Superior temporal gyrus (tissue), 1 donor: ENCODE measurements at regions not wholly inside any gene's neighbourhood (a gene's known extent, or its start where the extent isn't known, plus 50 kb on each side); places are given as distances from the start of the nearest gene placed in this dataset.
"Not testable (repeated sequence)": the region's sequence is repeated elsewhere in the genome, so short reads cannot be mapped to it uniquely, and the experiment has no call there.

Source experiments
- DNase-seq: peaks from one replicate; pipeline ENCODE4 v3.0.0-alpha.2; 2016; ENCODE audit errors: extremely low spot score

DNA sequence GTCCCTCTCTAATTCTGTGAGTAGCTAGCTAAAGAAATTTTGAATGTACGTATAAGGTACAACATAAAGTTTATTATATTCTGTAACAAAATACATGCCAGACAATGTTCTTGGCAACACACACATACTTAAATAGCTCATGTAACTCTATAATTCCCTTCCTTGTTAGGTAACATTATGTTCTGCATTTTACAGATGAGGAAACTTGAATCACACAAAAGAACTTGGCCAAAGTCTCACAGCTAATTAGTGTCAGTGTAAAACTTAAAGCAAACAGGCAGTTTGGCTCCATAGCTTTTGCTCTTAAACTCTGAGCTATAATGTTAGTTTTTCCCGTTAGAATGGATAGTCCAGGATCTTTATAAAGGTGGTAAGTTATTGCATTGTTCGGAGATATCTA is 1091.8 kb upstream of the SLIT2 start:
- peak; percentile 31 for DNase-seq

DNA sequence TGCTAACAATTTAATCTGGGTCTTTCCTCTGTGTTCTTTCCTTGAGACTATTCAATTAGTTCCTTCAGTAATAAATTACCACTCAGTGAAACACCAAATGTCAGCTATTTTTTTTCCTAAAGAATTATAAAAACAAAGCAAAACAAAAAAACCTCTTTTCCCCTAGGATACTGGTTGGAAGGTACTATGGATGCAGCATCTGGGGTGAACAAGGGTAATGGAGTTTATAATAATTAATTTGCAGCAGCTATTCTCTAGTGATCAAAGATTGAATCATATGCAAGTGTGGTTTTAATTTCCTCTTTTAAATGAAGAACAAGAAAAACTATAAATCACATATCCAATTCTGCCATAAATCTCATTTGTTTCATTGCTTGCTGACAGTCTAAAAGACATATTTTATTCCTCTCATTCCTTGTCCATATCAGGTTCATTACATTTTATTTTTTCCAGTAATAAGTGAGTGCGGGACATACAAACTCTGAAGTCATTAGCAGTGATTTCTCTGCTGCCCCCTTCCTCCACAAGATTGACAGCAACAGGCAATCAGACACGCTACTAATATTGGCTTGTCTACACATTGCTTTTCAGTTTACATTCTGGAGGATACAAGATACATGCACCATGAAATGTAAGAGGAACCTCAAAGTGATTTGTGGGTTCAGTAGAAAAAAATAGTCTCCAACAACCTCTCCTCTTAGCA is 1093.4 kb upstream of the SLIT2 start:
- DNase-seq = no peak

DNA sequence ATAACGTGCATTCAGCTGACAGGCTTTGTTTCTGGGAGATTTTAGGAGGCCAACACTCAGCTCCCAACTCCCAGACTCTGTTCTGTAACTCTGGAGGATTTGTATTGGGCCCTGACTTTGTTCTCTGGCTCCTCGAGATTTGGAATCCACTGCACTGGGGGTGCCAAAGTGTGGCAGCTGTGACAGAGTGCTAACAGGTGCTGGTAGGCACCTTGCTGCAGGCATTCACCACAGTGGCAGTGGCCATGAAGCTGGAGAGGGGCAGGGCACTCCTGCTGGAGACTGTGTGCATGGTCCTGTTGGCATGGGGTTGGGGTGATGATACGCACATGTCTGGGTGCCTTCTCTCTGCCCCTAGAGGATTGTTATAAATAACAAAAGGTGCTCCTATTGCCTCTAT is 1094.9 kb upstream of the SLIT2 start:
- no peak for DNase-seq

DNA sequence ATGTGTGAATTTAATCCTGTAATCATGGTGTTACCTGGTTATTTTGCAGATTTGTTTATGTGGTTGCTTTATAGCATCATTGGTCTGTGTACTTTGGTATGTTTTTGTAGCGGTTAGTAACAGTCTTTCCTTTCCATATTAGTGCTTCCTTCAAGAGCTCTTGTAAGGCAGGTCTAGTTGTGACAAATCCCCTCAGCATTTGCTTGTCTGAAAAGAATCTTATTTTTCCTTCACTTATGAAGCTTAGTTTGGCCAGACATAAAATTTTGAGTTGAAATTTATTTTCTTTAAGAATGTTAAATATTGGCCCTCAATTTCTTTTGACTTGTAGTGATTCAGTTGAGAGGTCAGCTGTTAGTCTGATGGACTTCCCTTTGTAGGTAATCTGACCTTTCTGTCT is 1096.1 kb upstream of the SLIT2 start:
- DNase-seq = no peak

DNA sequence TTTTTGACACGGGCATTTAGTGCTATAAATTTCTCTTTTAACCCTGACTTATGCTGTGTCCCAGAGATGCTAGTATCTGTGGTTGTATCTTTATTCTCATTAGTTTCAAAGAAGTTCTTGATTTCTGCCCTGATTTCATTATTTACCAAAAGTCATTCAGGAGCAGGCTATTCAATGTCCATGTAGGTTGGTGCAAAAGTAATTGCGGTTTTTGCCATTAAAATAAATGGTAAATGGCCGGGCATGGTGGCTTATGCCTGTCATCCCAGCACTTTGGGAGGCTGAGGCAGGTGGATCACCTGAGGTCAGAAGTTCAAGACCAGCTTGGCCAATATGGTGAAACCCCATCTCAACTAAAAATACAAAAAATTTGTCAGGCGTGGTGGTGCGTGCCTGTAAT is 1097.4 kb upstream of the SLIT2 start:
- DNase-seq = not testable (repeated sequence)

DNA sequence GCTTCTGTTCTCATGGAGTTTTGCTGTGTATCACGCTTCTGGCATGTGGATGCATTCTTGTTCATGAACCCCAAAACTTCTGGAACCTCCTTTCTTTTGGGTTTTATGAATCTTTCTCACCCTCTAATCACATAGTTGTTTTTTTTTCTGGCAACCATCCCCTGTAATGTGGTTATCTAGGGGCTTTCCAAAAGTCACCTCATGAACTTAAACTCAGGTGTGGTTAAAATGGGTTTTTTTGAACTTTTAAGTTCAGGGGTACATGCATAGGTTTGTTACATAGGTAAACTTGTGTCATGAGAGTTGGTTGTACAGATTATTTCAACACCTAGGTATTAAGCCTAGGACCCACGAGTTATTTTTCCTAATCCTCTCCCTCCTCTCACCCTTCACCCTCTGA is 1099.4 kb upstream of the SLIT2 start:
- no peak for DNase-seq

DNA sequence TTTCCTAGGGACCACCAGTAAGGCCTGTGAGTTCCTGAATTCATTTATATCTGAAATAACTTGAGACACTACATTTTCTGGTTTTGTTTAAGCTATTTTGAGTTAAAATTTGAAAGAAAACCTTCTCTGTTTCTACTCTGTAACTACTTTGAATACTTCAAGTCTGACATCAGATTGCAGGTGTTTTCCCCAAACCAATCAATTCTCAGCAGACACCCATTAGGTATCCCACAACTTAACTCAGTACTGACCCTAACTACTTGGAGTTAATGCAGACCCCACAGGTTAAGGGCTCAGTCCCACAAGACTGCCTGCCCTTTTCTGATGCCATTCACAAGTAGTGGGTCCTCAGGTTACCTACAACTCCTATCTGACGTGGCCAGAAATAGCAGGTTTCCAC is 1100.0 kb upstream of the SLIT2 start:
- no peak for DNase-seq

DNA sequence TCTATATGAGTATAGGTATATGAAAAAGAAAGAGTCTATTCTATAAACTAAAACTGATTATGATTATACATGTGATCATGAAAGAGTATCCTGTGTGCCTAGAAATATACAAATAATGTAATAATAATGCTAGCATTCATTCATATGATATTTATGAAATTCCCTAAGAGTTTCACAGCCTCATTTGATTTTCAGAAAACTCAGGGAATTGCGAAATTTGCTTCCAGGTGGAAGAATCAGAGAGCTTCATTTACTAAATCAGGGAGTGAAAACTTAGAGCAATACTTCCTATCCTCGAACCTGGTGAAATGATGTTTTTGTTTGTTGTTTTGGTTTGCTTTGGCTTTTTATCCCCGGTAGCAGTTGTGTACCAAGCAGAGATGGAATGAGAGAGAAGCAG is 1105.7 kb upstream of the SLIT2 start:
- no peak for DNase-seq

DNA sequence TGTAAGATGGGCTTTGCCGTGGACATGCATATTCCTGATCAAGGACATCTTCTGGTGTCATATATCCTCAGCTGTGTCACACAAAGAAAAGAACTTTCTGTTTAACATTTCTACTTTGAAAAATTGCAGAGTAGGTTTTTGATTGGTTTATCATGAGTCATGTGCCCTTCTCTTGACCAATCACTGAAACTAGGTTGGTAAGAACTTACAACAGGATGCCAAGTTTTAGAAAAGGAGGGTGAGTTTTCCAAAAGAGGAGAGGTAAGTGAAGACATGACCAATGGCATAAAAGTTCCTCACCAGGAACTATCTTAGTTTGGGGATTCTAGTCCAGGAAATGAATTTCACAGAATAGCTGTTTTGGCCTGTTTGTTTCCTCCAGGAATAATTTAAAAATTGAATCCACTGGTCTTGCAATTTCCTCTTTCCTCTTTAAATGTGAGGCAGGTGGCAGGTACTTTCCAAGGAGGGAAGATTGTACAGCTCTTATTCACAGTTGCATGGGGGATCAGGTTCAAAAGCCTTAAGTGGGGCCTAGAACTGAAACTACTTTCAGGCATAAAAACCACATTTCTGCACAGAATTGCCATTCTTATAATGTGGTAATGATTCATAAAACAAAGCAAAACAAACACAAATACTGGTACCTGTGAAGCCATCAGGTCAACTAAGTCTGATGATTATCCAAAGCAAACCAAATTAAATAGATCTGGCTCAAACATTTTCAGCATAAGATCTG is 1114.5 kb upstream of the LCORL start:
- no peak for DNase-seq

DNA sequence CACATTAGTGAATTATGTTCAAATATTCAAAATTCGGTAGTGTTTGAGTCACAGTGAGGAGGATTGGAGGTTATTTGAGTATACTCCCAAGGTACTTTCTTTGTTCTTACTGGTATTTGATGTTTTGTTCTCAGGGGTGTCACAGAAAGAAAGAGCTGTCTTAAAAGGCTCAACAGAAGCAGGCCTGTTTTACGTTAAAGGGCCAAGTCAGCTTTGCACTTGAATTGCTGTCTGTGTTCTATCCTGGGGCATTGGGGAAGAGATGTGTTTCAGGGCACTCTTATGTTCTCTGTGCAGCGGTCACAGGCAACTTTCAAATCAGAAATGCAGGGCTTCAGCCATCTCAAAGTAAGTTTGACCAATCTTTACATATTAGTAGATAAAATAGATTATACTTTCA is 1113.1 kb upstream of the LCORL start:
- no peak for DNase-seq

DNA sequence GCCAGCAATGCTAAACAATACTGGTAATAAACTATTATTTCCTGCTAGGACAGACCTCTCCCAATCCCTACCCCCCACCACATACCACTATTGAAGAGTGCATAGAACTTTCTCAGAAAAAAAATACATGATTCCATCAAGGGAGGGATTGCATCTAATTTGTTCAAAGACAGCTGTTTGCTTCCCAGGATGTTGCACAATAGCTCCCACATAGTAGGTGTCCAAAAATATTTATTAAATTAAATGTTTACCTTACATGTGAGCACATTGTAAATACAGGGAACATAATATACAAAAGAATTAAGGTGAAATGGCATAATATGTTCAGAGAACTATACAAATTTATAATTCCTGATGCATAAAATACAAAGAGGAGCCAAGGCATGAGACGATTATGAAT is 1111.8 kb upstream of the LCORL start:
- DNase-seq = no peak

DNA sequence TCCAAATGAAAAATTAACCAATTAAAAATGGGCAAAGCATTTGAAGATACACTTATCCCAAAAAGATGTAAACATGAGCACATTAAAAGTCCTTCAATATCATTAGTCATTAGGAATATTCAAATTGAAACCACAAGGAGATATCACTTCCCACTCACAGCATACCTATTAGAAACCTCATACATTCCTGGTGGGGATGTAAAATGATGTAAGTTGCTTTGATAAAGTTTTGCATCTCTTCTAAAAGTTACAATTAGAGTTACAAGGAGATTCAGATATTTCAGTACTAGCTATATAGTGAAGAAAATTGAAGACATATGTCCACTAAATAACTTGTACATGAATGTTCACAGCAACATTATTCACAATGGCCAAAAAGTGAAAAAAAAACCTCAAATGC is 1109.3 kb upstream of the LCORL start:
- DNase-seq = no peak

DNA sequence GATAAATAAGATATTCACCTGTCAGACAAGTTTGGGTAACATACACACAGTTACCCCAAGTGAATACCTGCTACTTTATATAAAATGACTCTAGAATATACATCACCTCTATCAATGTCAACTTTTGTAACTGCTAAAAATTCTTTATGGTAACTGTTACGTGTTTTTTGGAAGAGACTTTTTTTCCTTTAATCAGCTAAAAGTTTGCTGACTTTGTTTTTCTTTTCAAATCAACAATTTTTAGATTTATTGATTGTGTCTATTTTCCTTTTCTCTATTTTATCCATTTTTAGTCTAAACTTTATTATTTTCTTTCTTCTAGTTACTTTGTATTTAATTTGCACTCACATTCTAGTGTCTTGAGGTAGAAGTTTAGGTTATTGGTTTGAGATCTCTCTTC is 1106.6 kb upstream of the LCORL start:
- no peak for DNase-seq

DNA sequence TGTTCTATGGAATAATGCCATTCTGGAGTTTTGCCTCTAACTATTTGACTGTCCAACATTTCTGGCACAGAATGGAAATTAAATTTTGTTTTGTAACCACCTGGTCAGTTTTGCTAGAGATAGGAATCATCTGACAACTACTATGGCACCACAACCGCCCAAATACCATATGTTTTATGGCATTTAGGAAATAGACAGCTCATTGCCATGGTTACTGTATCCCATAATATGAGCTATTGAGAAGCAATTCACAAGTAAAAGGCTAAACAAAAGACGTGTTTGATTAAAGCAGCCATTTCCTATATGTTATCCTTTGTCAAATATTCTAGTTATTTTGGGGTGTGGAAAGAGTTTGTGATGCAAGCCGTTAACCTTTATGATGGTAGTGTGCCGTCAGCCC is 1105.3 kb upstream of the LCORL start:
- no peak for DNase-seq

DNA sequence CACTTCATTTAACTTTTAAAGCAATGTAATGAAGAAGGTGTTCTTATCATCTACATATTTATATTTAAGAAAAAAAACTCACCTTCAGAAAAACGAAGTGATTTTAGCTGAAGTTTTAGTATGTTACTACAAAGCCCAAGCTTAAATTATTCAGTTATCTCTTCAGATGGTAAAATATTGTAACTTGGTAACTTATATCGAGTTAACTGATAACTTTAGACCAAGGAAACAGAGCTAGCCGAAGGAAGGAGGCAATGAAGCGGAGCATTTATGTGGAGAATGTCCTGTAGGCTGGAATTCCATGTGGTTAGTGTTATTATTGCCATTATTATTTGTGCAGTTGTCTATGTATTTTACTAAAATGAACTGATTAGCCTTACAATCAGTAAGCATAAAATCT is 1102.1 kb upstream of the LCORL start:
- DNase-seq = no peak

DNA sequence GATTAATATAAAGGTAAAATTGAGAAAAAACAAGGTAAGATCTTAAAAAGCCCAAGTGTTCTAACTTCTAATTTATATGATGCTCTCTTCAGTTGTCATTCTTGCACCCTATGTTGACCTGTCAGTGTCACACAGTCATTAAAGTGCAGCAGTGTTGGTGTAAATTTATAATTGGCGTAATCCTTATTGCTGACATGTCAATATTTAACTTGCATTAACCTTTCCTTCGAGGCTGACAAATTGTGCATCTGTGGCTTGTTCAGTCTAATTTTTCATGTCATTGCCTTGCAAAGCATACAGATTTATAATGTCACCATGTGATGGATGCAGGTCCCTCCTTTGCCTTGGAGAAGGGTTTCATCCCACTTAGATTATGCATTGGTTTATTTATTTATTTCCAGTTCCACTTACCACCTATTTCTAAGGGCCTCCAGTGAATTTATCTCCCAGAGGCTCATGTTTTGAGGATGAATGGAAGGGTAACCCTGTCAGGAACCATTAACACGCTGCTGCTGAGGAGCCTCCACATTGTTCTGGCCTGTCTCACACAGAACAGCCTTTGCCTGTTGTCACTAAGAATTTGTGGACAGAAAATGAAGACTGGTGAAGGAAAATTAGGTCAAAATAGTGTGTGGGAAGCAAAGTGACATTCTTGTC is 1098.5 kb upstream of the LCORL start:
- no peak for DNase-seq

DNA sequence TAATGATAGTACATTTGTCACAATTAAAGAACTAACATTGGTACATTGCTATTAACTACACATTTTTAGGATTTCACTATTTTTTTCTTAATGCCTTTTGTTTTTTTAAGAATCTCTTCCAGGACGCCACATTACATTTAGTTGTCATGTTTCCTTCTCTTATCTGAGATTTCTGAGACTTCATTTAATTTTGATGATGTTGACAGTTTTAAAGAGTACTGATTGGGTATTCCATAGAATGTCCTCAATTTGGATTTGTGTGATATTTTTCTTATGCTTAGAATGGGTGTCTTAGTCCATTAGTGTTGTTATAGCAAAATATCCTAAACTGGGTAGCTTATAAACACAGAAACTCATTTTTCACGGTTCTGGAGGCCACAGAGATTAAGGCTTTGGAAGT is 1095.5 kb upstream of the LCORL start:
- DNase-seq = no peak

DNA sequence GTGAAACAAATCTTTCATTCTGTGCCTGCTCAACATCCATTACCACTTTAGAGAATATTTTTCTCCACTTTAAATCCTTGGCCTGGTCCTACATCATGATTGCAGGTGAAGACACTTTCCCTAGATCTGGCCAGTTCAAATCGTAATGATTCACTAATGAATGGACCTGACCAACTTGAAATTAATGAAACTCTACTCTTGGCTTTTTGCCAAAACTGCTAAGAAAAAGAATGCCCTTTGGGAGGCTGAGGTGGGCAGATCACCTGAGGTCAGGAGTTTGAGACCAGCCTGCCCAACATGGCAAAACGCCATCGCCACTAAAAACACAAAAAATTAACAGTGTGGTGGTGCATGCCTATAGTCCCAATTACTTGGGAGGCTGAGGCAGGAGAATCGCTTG is 1082.6 kb upstream of the LCORL start:
- DNase-seq = no peak

DNA sequence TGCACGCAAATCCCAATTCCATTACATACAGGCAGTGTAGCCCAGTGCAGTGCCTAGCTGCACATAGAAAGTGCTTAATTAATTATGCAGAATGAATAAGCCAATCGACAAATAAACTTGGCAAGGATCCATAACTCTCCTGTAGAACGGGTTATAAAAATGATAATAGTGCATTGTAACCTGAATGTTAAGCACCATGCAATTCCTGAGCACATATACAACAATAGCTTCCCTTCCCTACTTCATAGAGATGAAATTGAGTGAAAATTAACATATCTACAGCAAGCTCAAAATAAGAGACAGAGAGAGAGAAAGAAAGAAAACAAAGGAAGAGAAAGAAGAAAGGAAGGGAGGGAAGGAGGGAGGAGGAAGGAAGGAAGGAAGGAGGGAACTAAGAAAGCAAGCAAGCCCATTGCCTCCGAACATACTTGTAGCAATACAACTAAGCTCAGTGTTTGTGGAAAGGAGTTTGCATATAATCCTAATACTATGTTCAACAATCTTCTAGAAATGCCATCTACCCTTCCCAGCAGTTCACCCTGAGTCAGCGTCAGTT is 1074.0 kb upstream of the LCORL start:
- DNase-seq = no peak

DNA sequence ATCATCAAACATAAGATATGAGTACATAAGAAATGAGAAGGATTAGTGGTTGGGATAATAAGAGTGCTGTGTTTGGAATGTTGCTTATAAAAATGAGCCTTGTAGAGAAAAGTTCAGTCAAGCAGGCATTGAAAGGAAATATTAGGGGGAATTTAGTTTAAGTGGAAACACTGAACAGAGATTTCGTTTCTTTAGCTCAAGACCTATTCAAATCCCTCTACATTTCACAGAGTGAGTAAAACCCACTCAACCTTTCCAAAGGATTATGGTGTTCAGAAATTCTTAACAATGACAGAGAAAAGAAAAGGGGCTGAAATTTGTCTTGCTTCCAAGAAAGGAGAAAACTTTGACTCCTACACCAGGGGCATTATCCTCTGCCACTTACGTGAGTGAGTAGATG is 1072.4 kb upstream of the LCORL start:
- DNase-seq = no peak

DNA sequence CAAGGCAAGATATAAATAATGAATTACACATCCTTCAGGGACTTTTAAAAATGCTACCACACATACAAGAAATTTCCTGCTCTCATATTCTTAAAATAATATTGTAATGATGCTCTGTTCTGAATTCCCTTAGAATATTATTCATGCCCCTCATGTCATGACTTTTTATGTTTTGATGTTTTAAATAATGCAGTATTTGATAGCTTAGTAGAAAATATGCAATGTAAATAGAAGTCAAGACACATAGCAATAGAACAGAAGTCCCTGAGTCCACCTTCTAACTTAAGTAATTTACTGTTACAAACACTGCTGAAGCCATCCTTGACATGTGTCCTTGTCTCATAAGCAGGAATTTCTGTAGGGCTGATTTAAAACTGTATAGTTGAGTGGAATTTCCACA is 1071.2 kb upstream of the LCORL start:
- DNase-seq = no peak

DNA sequence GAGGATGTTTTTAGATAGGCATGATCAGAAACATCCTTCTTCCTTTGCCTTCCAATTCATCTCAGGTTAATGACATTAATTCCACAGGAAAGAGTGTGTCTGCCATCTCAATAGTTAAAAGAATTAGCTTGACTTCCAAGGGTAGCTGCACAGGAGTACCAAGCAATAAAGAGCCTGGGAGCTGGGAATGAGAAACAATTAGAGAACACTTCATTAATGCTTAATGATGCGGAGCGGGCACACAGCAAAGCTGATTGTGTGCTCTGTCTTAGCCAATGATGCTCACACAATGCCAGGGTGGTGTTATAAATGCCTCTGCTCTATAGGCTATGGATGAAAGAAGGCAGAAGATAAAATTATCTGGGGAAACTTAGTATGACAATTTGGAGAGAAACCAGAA is 1052.5 kb upstream of the LCORL start:
- no peak for DNase-seq

DNA sequence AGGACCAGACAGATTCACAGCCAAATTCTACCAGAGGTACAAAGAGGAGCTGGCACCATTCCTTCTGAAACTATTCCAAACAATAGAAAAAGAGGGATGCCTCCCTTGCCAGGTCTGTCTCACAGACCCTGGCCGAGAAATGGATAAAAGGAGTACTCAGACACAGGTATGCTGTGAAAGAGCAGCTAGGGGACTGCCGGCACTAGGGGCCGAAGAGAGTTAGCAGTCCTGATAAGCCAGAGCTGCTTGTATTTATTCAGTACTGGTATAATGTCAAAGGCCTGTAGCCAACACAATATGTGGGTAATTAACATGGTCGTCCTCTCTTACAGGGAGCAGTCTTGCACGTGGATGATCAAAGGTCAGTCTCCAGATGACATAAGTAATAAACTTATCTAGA is 1042.1 kb upstream of the LCORL start:
- no peak for DNase-seq
